HL-60 (cell line): ENCODE measurements at regions not wholly inside any gene's neighbourhood (a gene's known extent, or its start where the extent isn't known, plus 50 kb on each side); places are given as distances from the start of the nearest gene placed in this dataset.

Source experiments
- DNase-seq, 2 experiments: peaks; one replicate each; pipeline ENCODE4 v3.0.0-alpha.2; 2010 to 2020; ENCODE audit warnings: low read depth in 1 of 2, low spot score in 1 of 2
- H3K27ac ChIP-seq: fragments of 250-450 bp; sonication (Bioruptor Pico); replicated peaks from 2 replicates; pipeline ENCODE4 v1.5.1; 2020; ENCODE audit warnings: mild to moderate bottlenecking, moderate library complexity
- H3K27me3 ChIP-seq: fragments of 250-450 bp; sonication (Bioruptor Pico); 2 replicates; pipeline ENCODE4 v1.5.1; 2021; ENCODE audit warnings: mild to moderate bottlenecking, moderate library complexity; ENCODE audit not compliant: insufficient read depth, poor library complexity, severe bottlenecking
- H3K4me3 ChIP-seq: replicated peaks from 2 replicates; pipeline ENCODE4 v1.5.1; 2011; ENCODE audit warnings: mild to moderate bottlenecking, control low read depth, low read length; ENCODE audit not compliant: insufficient read depth
- GABPA ChIP-seq: IDR thresholded peaks from 2 replicates; pipeline ENCODE4 v1.6.1; 2012; ENCODE audit warnings: low read depth
- POLR2AphosphoS5 ChIP-seq: IDR thresholded peaks from 2 replicates; pipeline ENCODE4 v1.6.1; 2012; ENCODE audit warnings: low read depth
- SPI1 ChIP-seq: IDR thresholded peaks from 2 replicates; pipeline ENCODE4 v1.6.1; 2012; ENCODE audit warnings: low read depth, mild to moderate bottlenecking, borderline replicate concordance
- TF ChIP-seq, protein P1 (sequence below): IDR thresholded peaks from 2 replicates; pipeline ENCODE4 v1.6.1; 2012; ENCODE audit warnings: low read depth; ENCODE audit not compliant: insufficient replicate concordance
- TF ChIP-seq, protein P2 (sequence below): IDR thresholded peaks from one replicate; pipeline ENCODE4 v1.5.1; 2011; ENCODE audit warnings: low read length, control low read depth, inconsistent platforms; ENCODE audit not compliant: insufficient read depth

DNA sequence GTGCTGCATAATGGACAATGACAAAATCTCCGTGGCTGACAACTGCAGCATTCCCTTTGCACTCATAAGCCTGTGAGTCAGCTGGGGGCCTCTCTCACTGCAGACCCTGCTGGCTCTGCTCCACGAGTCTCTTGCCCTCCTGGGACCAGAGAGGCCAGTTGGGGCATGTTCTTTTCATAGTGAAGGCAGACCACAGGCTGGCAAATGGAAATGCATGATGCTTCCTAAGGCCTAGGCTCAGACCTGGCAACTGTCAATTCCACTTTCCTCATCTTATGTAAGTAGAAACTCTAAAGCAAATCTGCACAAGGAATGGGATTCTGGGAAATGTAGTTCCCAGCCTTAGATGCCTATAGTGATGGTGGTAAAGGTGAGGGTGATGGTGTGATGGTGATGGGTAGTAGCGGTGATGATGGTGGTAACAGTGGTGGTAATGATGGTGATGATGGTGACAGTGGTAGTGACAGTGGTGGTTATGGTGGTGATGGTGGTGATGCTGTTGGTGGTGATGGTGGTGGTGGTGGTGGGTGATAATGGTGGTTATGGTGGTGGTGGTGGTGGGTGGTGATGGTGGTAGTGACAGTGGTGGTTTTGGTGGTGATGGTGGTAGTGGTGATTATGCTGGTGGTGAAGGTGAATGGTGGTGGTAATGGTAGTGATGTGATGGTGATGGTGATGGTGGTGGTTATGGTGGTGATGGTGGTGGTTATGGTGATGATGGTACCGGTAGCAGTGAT, 185.8 kb upstream of the ARL4C start:
- no peak for DNase-seq
- H3K27ac ChIP-seq = no peak overlapping the region
- no peaks in the 10 kb centered on the region for H3K27me3 ChIP-seq
- no peak overlapping the region for H3K4me3 ChIP-seq
- TF ChIP-seq SPI1 (no peak), POLR2AphosphoS5 (no peak), GABPA (no peak)
- TF ChIP-seq, protein P1, sequence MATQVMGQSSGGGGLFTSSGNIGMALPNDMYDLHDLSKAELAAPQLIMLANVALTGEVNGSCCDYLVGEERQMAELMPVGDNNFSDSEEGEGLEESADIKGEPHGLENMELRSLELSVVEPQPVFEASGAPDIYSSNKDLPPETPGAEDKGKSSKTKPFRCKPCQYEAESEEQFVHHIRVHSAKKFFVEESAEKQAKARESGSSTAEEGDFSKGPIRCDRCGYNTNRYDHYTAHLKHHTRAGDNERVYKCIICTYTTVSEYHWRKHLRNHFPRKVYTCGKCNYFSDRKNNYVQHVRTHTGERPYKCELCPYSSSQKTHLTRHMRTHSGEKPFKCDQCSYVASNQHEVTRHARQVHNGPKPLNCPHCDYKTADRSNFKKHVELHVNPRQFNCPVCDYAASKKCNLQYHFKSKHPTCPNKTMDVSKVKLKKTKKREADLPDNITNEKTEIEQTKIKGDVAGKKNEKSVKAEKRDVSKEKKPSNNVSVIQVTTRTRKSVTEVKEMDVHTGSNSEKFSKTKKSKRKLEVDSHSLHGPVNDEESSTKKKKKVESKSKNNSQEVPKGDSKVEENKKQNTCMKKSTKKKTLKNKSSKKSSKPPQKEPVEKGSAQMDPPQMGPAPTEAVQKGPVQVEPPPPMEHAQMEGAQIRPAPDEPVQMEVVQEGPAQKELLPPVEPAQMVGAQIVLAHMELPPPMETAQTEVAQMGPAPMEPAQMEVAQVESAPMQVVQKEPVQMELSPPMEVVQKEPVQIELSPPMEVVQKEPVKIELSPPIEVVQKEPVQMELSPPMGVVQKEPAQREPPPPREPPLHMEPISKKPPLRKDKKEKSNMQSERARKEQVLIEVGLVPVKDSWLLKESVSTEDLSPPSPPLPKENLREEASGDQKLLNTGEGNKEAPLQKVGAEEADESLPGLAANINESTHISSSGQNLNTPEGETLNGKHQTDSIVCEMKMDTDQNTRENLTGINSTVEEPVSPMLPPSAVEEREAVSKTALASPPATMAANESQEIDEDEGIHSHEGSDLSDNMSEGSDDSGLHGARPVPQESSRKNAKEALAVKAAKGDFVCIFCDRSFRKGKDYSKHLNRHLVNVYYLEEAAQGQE = no peak
- TF ChIP-seq, protein P2, sequence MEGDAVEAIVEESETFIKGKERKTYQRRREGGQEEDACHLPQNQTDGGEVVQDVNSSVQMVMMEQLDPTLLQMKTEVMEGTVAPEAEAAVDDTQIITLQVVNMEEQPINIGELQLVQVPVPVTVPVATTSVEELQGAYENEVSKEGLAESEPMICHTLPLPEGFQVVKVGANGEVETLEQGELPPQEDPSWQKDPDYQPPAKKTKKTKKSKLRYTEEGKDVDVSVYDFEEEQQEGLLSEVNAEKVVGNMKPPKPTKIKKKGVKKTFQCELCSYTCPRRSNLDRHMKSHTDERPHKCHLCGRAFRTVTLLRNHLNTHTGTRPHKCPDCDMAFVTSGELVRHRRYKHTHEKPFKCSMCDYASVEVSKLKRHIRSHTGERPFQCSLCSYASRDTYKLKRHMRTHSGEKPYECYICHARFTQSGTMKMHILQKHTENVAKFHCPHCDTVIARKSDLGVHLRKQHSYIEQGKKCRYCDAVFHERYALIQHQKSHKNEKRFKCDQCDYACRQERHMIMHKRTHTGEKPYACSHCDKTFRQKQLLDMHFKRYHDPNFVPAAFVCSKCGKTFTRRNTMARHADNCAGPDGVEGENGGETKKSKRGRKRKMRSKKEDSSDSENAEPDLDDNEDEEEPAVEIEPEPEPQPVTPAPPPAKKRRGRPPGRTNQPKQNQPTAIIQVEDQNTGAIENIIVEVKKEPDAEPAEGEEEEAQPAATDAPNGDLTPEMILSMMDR = no peak

DNA sequence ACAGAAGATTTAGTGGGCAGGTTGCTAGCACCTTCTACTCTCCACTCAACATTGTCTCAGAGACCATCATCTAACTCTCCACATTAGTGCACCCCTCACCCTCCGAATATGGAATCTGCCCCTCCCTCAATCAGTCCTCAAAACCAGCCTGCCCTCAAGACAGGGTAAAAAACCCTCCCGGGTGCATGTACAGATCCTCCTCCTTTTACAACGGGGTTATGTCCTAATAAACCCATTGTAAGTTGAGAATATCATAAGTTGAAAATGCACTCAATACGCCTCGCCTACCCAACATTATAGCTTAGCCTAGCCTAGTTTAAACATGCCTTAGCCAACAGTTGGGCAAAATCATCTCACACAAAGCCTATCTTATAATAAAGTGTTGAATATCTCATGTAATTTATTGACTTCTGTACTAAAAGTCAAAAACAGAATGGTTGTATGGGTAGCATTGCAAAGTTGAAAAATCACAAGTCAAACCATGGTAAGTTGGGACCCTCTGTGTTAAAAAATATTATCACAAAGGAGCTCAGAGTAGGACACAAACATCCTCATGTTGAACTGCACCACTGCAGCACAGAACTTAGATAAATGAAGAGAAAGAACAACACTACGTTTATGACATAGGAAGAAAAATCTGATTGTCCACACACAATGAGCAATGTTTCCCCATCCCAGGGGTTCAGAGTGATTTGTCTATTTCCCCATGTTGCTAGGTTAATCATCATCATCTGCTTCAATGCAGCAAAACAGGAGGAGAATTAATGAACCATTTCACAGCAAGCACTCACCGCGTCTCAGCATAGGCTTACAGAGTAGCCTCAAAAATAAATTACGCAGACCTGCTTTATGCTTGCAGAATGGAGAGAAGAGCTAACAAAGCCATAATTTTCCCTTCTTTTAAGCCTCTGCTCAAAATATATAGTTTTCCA, 184.1 kb upstream of the ARL4C start:
- DNase-seq = no peak
- Histone ChIP-seq H3K27me3 (no peaks in the 10 kb centered on the region), H3K27ac (no peak overlapping the region), H3K4me3 (no peak overlapping the region)
- TF ChIP-seq SPI1 (no peak), GABPA (no peak), POLR2AphosphoS5 (no peak)
- TF ChIP-seq, protein P1 = no peak
- TF ChIP-seq, protein P2 = no peak

DNA sequence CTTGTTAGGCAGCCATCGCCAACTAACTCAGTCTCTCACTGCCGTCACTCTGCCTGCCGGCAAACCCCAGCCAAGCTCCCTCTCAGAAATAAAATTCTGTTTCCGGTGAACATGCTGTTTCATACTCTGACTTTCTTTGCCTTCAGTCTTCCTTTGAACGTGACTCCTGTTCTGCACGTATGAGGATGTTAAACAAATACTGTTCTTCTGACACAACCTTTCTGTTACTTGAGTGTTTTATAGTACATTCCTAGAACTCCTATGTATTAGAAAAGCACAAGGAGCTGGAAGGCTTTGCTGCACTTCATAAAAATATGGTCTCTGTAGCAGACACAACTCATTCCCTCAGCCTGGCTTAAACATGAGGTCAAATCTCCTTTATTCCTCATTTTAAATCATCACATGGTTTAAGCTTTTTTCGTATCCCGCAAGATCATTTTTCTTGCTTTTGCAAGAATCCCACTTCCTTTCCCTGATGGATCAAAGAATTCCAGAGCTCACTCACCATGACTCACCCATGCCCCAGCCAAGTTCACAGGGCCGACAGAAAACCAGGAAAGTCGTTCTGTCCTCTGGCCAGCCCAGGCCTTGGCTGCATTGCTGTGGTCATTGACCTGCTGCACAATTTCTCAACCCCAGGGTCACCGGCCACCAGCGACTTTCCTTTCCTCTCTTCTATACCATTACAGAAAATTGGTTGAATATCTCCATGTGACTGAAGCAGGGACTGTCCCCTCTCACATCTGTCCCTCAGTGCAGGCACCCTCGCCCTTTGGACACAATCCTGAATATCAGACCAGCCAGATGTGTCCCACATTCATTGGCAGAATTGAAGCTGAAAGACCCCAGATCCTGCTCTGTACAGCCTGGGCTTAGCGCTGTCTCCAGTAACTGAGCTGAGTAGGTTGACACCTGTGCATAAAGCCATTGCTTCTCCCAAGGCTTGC, 183.1 kb upstream of the ARL4C start:
- DNase-seq = no peak
- no peak overlapping the region for H3K4me3 ChIP-seq

More for the DNA sequence above, 183.1 kb upstream of the ARL4C start:
- no peak overlapping the region for H3K27ac ChIP-seq
- no peaks in the 10 kb centered on the region for H3K27me3 ChIP-seq
- TF ChIP-seq, protein P2 = no peak
- no peak for TF ChIP-seq SPI1
